GM12865 (cell line): ENCODE measurements at regions not wholly inside any gene's neighbourhood (a gene's known extent, or its start where the extent isn't known, plus 50 kb on each side); places are given as distances from the start of the nearest gene placed in this dataset.
A peak's percentile ranks its signal among the peaks of the same experiment; 100 is the strongest.

ENCODE experiments used
- DNase-seq: peaks from one replicate; pipeline ENCODE4 v3.0.0; 2010; ENCODE audit warnings: low read depth
- H3K4me3 ChIP-seq: 2 replicates; pipeline ENCODE4 v1.5.1; 2011; ENCODE audit warnings: mild to moderate bottlenecking, low read depth, low read length, control low read depth
- TF ChIP-seq, protein P1 (sequence below): IDR thresholded peaks from 2 replicates; pipeline ENCODE4 v1.5.1; 2011; ENCODE audit warnings: low read length, control low read depth, low read depth, inconsistent platforms; ENCODE audit not compliant: insufficient read depth; ENCODE audit errors: missing control alignments

DNA sequence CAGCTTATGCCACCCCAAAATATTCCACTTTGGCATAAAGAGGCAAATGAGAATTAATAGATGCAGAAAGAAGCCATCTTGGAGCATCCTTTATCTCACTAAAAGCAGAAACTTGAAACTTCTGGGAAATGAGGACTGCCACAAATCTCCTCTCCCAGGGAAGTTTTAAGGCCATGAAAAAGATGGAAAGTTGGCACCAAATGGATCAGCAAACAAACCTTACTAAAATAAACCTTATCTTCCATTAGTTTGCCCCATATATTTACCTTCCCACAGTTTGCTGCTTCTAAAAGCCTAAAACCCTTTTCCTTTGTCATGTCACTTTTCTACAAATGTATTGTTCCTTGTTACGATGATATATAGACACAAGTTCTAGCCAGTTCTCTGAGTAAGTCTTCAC lies 340.0 kb upstream of the USP15 start:
- no peak for DNase-seq
- H3K4me3 ChIP-seq: no peak overlapping the region
- TF ChIP-seq, protein P1, sequence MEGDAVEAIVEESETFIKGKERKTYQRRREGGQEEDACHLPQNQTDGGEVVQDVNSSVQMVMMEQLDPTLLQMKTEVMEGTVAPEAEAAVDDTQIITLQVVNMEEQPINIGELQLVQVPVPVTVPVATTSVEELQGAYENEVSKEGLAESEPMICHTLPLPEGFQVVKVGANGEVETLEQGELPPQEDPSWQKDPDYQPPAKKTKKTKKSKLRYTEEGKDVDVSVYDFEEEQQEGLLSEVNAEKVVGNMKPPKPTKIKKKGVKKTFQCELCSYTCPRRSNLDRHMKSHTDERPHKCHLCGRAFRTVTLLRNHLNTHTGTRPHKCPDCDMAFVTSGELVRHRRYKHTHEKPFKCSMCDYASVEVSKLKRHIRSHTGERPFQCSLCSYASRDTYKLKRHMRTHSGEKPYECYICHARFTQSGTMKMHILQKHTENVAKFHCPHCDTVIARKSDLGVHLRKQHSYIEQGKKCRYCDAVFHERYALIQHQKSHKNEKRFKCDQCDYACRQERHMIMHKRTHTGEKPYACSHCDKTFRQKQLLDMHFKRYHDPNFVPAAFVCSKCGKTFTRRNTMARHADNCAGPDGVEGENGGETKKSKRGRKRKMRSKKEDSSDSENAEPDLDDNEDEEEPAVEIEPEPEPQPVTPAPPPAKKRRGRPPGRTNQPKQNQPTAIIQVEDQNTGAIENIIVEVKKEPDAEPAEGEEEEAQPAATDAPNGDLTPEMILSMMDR: no peak

DNA sequence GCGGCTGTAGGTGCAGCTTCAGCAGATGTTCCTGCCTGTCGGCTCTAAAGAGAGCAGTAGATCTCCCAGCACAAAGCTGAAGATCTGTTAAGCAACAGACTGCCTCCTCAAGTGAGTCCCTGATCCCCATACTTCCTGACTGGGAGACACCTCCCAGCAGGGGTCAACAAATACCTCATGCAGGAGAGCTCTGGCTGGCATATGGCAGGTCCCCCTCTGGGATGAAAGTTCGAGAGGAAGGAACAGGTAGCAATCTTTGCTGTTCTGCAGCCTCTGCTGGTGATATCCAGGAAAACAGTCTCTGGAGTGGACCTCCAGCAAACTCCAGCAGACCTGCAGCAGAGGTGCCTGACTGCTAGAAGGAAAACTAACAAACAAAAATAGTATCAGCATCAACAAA lies 337.1 kb upstream of the USP15 start:
- TF ChIP-seq, protein P1: no peak
- H3K4me3 ChIP-seq: no peak overlapping the region
- no peak for DNase-seq

DNA sequence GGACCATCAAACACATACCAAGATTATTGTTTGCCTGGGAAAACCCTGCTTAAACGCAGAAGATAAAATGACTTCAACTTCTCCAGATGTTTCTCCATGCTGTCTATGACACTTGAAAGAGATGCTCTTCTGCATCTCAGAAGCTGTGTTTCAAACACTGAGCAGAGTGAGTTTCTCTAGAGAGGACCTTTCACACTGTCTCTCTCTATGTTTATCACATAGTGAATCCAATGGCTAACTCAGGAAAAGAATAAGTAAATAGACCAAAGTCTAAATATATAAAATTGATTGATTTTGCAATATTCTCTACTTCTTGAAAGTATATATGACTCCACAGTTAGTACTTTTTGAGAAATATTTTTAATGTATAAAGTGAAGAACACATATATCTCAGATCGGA lies 325.6 kb upstream of the USP15 start:
- DNase-seq: no peak
- no peak overlapping the region for H3K4me3 ChIP-seq
- TF ChIP-seq, protein P1: no peak

DNA sequence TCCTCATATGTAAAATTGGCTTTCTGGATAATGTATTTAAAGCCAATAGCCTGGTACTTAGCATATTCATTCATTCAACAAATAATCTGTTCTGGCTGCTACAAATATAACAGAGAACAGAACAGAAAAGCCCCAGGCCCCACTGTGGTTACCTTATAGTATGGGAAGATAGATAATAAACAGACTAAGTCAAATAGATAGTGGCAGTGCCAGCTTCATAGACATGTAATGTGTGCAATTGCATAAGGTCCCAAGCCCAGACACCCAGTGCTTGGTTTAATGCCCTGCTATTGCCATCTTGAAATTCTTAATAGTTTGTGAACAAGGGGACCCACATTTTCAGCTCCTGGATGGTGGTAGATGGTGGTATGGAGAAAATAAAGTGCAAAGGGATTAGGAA lies 320.2 kb upstream of the USP15 start:
- no peak overlapping the region for H3K4me3 ChIP-seq
- TF ChIP-seq, protein P1: no peak
- DNase-seq: no peak

DNA sequence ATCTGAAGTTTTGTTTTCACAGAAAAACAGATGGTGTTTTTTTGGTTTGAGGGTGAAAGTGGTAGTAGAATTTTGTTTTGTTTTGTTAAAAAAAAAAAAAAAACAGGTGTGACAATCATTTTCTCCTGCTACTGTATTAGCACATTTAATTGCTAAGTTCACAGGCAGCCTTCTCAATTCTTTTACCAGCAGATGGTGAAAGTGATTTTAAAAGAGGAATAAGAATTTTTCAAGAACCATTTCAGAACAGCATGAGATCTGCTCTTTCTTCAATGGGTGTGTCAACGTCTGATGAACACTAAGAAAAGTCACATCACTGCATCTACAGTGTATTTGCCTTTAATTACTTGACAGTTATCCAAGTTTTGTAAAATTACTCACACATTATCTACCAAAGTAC lies 303.7 kb upstream of the USP15 start:
- H3K4me3 ChIP-seq: no peak overlapping the region
- peak; percentile 17 for DNase-seq
- TF ChIP-seq, protein P1: no peak

DNA sequence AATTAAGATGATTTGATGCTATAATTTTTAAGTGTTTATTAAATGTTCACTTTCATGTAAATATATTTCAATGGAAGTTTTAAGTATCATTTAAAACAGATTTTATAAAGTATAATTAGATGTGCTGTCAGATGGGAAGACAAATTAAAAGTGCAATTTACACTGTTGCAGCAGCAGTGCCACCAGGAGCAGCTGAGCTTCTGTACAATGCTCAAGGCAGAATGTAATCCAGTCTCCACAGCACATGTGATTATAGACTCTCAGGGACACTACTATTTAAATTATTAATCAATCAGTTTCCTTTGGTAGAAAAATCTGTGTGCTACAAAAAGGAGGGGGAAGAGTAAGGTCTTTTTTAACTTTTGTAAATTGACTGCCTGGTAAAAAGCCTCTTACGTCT lies 285.7 kb upstream of the USP15 start:
- TF ChIP-seq, protein P1: no peak
- DNase-seq: no peak
- H3K4me3 ChIP-seq: no peak overlapping the region

DNA sequence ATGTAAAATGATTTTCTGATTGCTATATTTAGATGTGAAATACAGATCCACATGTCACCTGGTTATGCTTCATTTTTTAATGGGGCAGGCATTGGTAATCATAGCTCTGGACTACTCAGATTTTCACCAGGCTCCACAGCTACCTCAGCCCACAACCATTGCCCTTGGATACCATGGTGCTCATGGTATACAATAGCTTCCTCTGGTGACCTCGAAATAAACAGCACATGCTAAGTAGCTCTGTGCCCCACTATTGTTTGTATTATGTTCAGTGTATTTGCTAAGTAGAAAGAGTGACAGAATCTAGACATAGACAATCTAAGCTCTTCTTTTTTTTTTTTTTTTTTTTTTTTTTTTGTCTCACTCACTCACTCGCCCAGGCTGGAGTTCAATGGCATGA lies 274.4 kb upstream of the USP15 start:
- H3K4me3 ChIP-seq: no peak overlapping the region
- no peak for DNase-seq
- TF ChIP-seq, protein P1: no peak
